Peyer's patch (tissue), 4 donors: ENCODE measurements at regions not wholly inside any gene's neighbourhood (a gene's known extent, or its start where the extent isn't known, plus 50 kb on each side); places are given as distances from the start of the nearest gene placed in this dataset.

Experiments
- CTCF ChIP-seq, 6 experiments: fragments of 450-650 bp in 4 of 6; fragments of 200-600 bp in 2 of 6; sonication (generic) in 1 of 6; IDR thresholded peaks; one replicate each; pipeline ENCODE4 v1.5.1; 2017 to 2019; ENCODE audit warnings: antibody characterized with exemption in 6 of 6, mild to moderate bottlenecking in 3 of 6, moderate library complexity in 1 of 6
- POLR2A ChIP-seq, 2 donors: fragments of 450-650 bp; IDR thresholded peaks; one replicate each; pipeline ENCODE4 v1.5.1; 2017; ENCODE audit warnings: antibody characterized with exemption in 2 of 2, mild to moderate bottlenecking in 2 of 2, moderate library complexity in 2 of 2

- TF ChIP-seq CTCF (IDR thresholded peaks at IDR 0.05) (no peak), POLR2A (IDR thresholded peaks at IDR 0.05) (no peak)
Measured at GRCh38 chr9:78669591-78669990, 372.7 kb downstream of the PSAT1 start.
